HEK293T (cell line): ENCODE measurements at regions not wholly inside any gene's neighbourhood (a gene's known extent, or its start where the extent isn't known, plus 50 kb on each side); places are given as distances from the start of the nearest gene placed in this dataset.

Source experiments
- ARNT ChIP-seq: fragments of 450-650 bp; IDR thresholded peaks from 2 replicates; pipeline ENCODE4 v1.6.1; 2017; ENCODE audit warnings: mild to moderate bottlenecking
- BHLHE40 ChIP-seq: fragments of 450-650 bp; IDR thresholded peaks from 2 replicates; pipeline ENCODE4 v1.6.1; 2016; ENCODE audit warnings: mild to moderate bottlenecking, moderate library complexity, borderline replicate concordance
- CTBP1 ChIP-seq: fragments of 450-650 bp; IDR thresholded peaks from 2 replicates; pipeline ENCODE4 v1.6.1; 2016; ENCODE audit warnings: borderline replicate concordance
- FOXA1 ChIP-seq: fragments of 450-650 bp; IDR thresholded peaks from 2 replicates; pipeline ENCODE4 v1.6.1; 2016; ENCODE audit warnings: mild to moderate bottlenecking
- FOXK2 ChIP-seq: fragments of 450-650 bp; IDR thresholded peaks from 2 replicates; pipeline ENCODE4 v1.6.1; 2016; ENCODE audit warnings: mild to moderate bottlenecking
- HDGF ChIP-seq: fragments of 450-650 bp; IDR thresholded peaks from 2 replicates; pipeline ENCODE4 v1.6.1; 2017; ENCODE audit warnings: antibody characterized with exemption, borderline replicate concordance
- NFRKB ChIP-seq: fragments of 450-650 bp; IDR thresholded peaks from 2 replicates; pipeline ENCODE4 v1.6.1; 2016; ENCODE audit warnings: mild to moderate bottlenecking, moderate library complexity
- SUZ12 ChIP-seq: fragments of 450-650 bp; IDR thresholded peaks from 2 replicates; pipeline ENCODE4 v1.6.1; 2016; ENCODE audit warnings: mild to moderate bottlenecking
- TARDBP ChIP-seq: fragments of 450-650 bp; IDR thresholded peaks from 2 replicates; pipeline ENCODE4 v1.6.1; 2016
- ZNF384 ChIP-seq: fragments of 450-650 bp; IDR thresholded peaks from 2 replicates; pipeline ENCODE4 v1.6.1; 2016

GRCh38 chr12:92495108-92495507 is 207.7 kb upstream of the PLEKHG7 start:
- TF ChIP-seq FOXK2: no peak
- TF ChIP-seq HDGF: no peak
- no peak for TF ChIP-seq ZNF384
- TF ChIP-seq CTBP1: no peak
- TF ChIP-seq ARNT: no peak
- no peak for TF ChIP-seq TARDBP
- TF ChIP-seq FOXA1: no peak
- no peak for TF ChIP-seq SUZ12
- no peak for TF ChIP-seq BHLHE40
- TF ChIP-seq NFRKB: no peak
